MCF 10A (cell line): ENCODE measurements at regions not wholly inside any gene's neighbourhood (a gene's known extent, or its start where the extent isn't known, plus 50 kb on each side); places are given as distances from the start of the nearest gene placed in this dataset.

Experiments
- BruUV-seq: library from RNA; stranded (reverse); fragments of 400-500 nt; replicated peaks from 2 replicates; lab custom pipeline; 2021; lab: Mats Ljungman, UMichigan
- CTCF ChIA-PET: fragments of 300-600 bp; sonication (Branson Sonifier 250); formaldehyde crosslinking; extraction: SDS; loops from one replicate; lab custom pipeline; 2021; ENCODE audit warnings: antibody characterized with exemption, inconsistent platforms; lab: Yijun Ruan, JAX
- POLR2A ChIA-PET: fragments of 300-600, 350-650 bp; sonication (Branson Sonifier 250); formaldehyde crosslinking; extraction: SDS; loops from one replicate; lab custom pipeline; 2020; ENCODE audit warnings: antibody characterized with exemption, inconsistent platforms; lab: Yijun Ruan, JAX
- DNase-seq: peaks from one replicate; pipeline ENCODE4 v3.0.0-alpha.2; 2018; ENCODE audit not compliant: unreplicated experiment
- H3K27ac Mint-ChIP-seq: one replicate; pipeline ENCODE4 v1.8.0; 2022; ENCODE audit warnings: mild to moderate bottlenecking, low read depth, mixed read lengths; ENCODE audit not compliant: unreplicated experiment
- H3K27me3 Mint-ChIP-seq: one replicate; pipeline ENCODE4 v1.8.0; 2022; ENCODE audit warnings: mixed read lengths; ENCODE audit not compliant: insufficient read depth, unreplicated experiment
- H3K36me3 Mint-ChIP-seq: one replicate; pipeline ENCODE4 v1.8.0; 2022; ENCODE audit warnings: mild to moderate bottlenecking, moderate library complexity, mixed read lengths; ENCODE audit not compliant: insufficient read depth, unreplicated experiment
- H3K4me1 Mint-ChIP-seq: one replicate; pipeline ENCODE4 v1.8.0; 2022; ENCODE audit warnings: mixed read lengths; ENCODE audit not compliant: insufficient read depth, unreplicated experiment
- H3K4me3 Mint-ChIP-seq: one replicate; pipeline ENCODE4 v1.8.0; 2022; ENCODE audit warnings: mild to moderate bottlenecking, moderate library complexity, mixed read lengths; ENCODE audit not compliant: unreplicated experiment
- H3K9me3 Mint-ChIP-seq: one replicate; pipeline ENCODE4 v1.8.0; 2022; ENCODE audit warnings: mixed read lengths; ENCODE audit not compliant: unreplicated experiment
- CTCF ChIP-seq: fragments of 200-600 bp; IDR thresholded peaks from one replicate; pipeline ENCODE4 v1.8.0; 2022; ENCODE audit warnings: antibody characterized with exemption, mild to moderate bottlenecking; ENCODE audit not compliant: unreplicated experiment
- intact Hi-C: fragments of 100-400 bp; cut with micrococcal nuclease; formaldehyde crosslinking; loops from 2 replicates; pipeline ENCODE4 v1.14.1; 2022

- no peak for DNase-seq
- BruUV-seq = no TSS peak
- CTCF ChIA-PET = no interaction called here
- no peak overlapping the region for H3K27ac Mint-ChIP-seq
- H3K27me3 Mint-ChIP-seq = no peaks in the 10 kb centered on the region
- POLR2A ChIA-PET = interaction anchor here (0.6 kb wide), 1 partner anchor 399 kb away, joined by 3 read pairs; no protein-coding TSS in a partner anchor
- intact Hi-C loops = no loop called here
- H3K9me3 Mint-ChIP-seq = peaks cover 20% of the 10 kb centered on the region
- TF ChIP-seq CTCF = no peak
- H3K4me1 Mint-ChIP-seq = peaks cover 5% of the 10 kb centered on the region
- H3K4me3 Mint-ChIP-seq = no peak overlapping the region
- H3K36me3 Mint-ChIP-seq = no peaks in the 10 kb centered on the region
These were observed 578.4 kb downstream of the TRIML1 start for GRCh38 chr4:188717661-188718060.

GRCh38 chr4:188719794-188720193, 580.6 kb downstream of the TRIML1 start:
- Mint-ChIP-seq H3K36me3 (no peaks in the 10 kb centered on the region), H3K27ac (no peak overlapping the region), H3K4me3 (no peak overlapping the region), H3K27me3 (no peaks in the 10 kb centered on the region), H3K9me3 (peaks cover 21% of the 10 kb centered on the region), H3K4me1 (peaks cover 5% of the 10 kb centered on the region)
- no peak for TF ChIP-seq CTCF
- ChIA-PET POLR2A (no interaction called here), CTCF (no interaction called here)
- intact Hi-C loops = no loop called here
- no TSS peak for BruUV-seq
- DNase-seq = no peak

- DNase-seq = no peak
- peaks cover 21% of the 10 kb centered on the region for H3K9me3 Mint-ChIP-seq
- POLR2A ChIA-PET = interaction anchor here (0.6 kb wide), 1 partner anchor 56 kb away, joined by 3 read pairs; no protein-coding TSS in a partner anchor
- no peak for TF ChIP-seq CTCF
- no peak overlapping the region for H3K4me3 Mint-ChIP-seq
- no peak overlapping the region for H3K27ac Mint-ChIP-seq
- CTCF ChIA-PET = no interaction called here
- BruUV-seq = no TSS peak
- no peaks in the 10 kb centered on the region for H3K36me3 Mint-ChIP-seq
- no peaks in the 10 kb centered on the region for H3K4me1 Mint-ChIP-seq
- intact Hi-C loops = no loop called here
- H3K27me3 Mint-ChIP-seq = no peaks in the 10 kb centered on the region
These were observed 583.7 kb downstream of the TRIML1 start for GRCh38 chr4:188722911-188723310.

- H3K36me3 Mint-ChIP-seq = no peaks in the 10 kb centered on the region
- H3K27ac Mint-ChIP-seq = no peak overlapping the region
- H3K4me3 Mint-ChIP-seq = no peak overlapping the region
- DNase-seq = no peak
- ChIA-PET CTCF (no interaction called here), POLR2A (no interaction called here)
- no peak for TF ChIP-seq CTCF
- intact Hi-C loops = no loop called here
- H3K27me3 Mint-ChIP-seq = no peaks in the 10 kb centered on the region
- H3K4me1 Mint-ChIP-seq = no peaks in the 10 kb centered on the region
- no TSS peak for BruUV-seq
- peaks cover 9% of the 10 kb centered on the region for H3K9me3 Mint-ChIP-seq
These were observed 588.5 kb downstream of the TRIML1 start for GRCh38 chr4:188727746-188728145.
